Stimulated activated effector memory CD8-positive, alpha-beta T cell treated with anti-CD3 and anti-CD28 coated beads, Interleukin-12 subunit alpha, Interleukin-12 subunit beta, amount 100 ng/mL, for 72 hours (primary cell): ENCODE measurements at regions not wholly inside any gene's neighbourhood (a gene's known extent, or its start where the extent isn't known, plus 50 kb on each side); places are given as distances from the start of the nearest gene placed in this dataset.

ENCODE experiments used
- ATAC-seq: fragments of 150-1000 bp; cut with Tn5 transposase; 2 replicates; pipeline ENCODE4 v1.10.0; 2021
- DNase-seq, 2 donors: peaks; one replicate each; pipeline ENCODE4 v3.0.0; 2021 to 2022; ENCODE audit warnings: low spot score in 2 of 2
- H3K27ac Mint-ChIP-seq: one replicate; pipeline ENCODE4 v1.8.0; 2022; ENCODE audit warnings: mild to moderate bottlenecking, mixed read lengths
- H3K36me3 Mint-ChIP-seq: one replicate; pipeline ENCODE4 v1.8.0; 2022; ENCODE audit warnings: mild to moderate bottlenecking, mixed read lengths
- H3K4me1 Mint-ChIP-seq: one replicate; pipeline ENCODE4 v1.8.0; 2022; ENCODE audit warnings: mixed read lengths
- H3K4me3 Mint-ChIP-seq: one replicate; pipeline ENCODE4 v1.8.0; 2022; ENCODE audit warnings: mild to moderate bottlenecking, mixed read lengths
- H3K9me3 Mint-ChIP-seq: one replicate; pipeline ENCODE4 v1.8.0; 2022; ENCODE audit warnings: mixed read lengths

DNA sequence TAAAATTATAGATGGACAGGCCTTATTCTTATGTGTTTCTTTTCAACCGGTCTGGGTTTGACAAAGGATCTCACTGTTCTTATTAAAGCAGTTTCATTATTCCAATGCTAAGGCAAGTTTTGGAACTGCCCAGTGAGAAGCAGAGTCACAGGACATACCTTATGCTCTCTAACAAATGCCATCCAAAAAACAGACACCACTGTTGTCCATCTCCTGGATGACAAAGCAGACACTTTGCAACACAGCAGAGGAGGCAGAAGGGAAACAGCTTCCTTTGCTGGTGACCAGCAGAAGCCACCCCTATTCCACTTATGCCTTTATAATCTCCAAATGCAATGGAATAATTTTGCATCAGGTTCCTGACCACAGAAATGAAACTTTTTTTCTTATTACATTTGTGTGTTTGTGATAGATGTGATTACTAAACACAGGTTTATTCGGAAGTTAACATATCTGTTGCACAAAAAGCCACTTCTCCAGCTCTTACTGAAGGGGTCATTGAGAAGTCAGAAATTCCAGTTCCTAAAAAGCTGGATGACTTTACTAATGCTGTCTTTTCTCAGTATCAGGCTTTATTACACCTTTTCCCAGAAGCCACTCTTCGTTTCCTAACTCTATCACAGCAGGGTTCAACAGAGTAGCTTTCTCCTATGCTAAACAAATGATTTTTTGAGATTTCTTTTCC is 115.6 kb downstream of the BTG1 start:
- ATAC-seq, result peak; percentile 2
- Mint-ChIP-seq H3K36me3 (no peaks in the 10 kb centered on the region), H3K9me3 (peaks cover 9% of the 10 kb centered on the region), H3K4me3 (peak overlapping the region; percentile 56), H3K4me1 (peaks cover 72% of the 10 kb centered on the region), H3K27ac (peak overlapping the region; percentile 90)
- no peak for DNase-seq

DNA sequence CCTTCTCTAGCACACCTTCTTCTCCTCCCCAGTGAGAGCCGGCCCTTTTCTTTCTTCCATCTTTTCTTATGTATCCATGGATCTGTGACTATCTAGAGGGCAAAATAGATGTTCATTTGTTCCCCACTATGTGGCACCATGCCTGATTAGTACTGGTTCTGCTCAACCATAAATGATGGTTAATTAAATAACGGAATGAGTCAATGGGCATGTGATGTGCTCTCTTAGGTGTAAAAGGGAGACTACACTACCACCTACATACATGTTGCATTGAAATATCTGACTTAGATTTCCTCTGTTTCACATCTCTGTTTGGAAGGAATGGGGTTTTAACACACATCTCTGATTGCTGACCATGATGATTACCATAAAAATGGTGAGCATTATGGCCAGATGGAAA is 116.5 kb downstream of the BTG1 start:
- DNase-seq (no peak), ATAC-seq (peak; percentile 20)
- Mint-ChIP-seq H3K9me3 (peaks cover 9% of the 10 kb centered on the region), H3K27ac (peak overlapping the region; percentile 90), H3K4me1 (peaks cover 64% of the 10 kb centered on the region), H3K36me3 (no peaks in the 10 kb centered on the region), H3K4me3 (no peak overlapping the region)

DNA sequence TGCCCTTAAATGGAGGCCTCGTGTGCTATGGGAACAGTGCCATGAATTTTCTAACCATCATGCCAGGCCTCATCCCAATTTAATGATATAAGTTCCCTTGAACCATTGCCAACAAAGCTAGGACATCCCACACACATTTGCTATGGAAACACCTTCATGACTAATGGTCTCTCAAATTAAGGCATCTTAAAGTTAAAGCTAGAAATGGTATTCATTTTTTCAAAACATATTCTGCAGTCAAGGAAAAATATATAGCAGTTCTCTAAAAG is 117.3 kb downstream of the BTG1 start:
- peaks cover 7% of the 10 kb centered on the region for H3K9me3 Mint-ChIP-seq
- peak overlapping the region; percentile 90 for H3K27ac Mint-ChIP-seq
- DNase-seq (no peak), ATAC-seq (no peak)
- H3K4me1 Mint-ChIP-seq, result peaks cover 59% of the 10 kb centered on the region
- no peak overlapping the region for H3K4me3 Mint-ChIP-seq
- H3K36me3 Mint-ChIP-seq, result no peaks in the 10 kb centered on the region

DNA sequence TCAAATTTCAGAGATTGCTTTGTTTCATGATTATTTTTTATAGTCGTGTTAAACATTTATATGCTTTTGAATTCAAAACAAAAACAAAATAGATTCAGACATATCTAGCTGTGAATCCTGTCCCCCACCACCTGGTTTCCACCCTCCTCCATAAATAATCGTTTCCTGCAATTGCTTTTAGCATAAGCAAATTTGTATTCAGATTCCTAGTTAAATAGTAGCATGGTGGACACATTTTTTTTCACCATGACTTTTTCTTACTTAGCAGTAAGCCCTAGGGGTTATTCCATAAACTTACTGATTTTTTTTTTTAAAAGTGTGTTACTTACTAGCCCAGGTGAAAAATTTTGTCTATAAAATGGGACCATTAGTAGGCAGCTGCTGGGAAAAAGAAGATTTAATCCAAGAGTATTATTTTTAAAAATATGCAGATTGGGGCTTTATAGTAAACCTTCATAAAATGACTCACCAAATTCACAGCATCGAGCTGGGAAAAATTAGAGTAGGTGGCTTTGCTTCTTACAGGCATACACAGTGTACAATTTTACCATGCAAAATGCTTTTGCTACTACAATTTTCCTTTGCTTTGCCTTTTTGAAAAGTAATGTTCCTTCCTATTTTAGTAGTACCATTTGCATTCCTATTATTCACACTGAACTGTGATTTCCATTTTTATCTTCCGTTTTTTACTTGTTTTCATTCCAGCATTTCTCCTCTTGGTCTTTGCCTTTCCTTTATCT is 117.8 kb downstream of the BTG1 start:
- Mint-ChIP-seq H3K27ac (peak overlapping the region; percentile 90), H3K9me3 (peaks cover 5% of the 10 kb centered on the region), H3K36me3 (no peaks in the 10 kb centered on the region), H3K4me1 (peaks cover 55% of the 10 kb centered on the region), H3K4me3 (no peak overlapping the region)
- DNase-seq (no peak), ATAC-seq (no peak)

DNA sequence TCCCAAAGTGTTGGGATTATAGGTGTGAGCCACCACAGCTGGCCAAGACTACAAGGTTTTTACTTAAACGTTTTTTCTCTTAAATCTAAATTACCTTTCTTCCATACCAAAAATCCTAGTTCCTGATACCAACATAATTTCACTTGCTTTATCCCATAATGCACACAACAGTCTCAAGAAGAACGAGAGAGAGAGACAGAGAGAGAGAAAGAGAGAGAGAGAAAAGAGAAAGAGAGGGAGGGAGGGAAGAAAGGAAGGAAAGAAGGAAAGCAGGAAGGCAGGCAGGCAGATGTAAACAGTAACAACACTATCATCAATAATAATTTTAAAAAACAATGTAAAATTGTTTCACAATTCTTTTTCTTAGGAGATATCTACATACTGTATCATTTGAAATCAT is 118.4 kb downstream of the BTG1 start:
- Mint-ChIP-seq H3K4me3 (no peak overlapping the region), H3K4me1 (peaks cover 50% of the 10 kb centered on the region), H3K27ac (peak overlapping the region; percentile 37), H3K9me3 (peaks cover 2% of the 10 kb centered on the region), H3K36me3 (no peaks in the 10 kb centered on the region)
- DNase-seq, result no peak
- no peak for ATAC-seq

DNA sequence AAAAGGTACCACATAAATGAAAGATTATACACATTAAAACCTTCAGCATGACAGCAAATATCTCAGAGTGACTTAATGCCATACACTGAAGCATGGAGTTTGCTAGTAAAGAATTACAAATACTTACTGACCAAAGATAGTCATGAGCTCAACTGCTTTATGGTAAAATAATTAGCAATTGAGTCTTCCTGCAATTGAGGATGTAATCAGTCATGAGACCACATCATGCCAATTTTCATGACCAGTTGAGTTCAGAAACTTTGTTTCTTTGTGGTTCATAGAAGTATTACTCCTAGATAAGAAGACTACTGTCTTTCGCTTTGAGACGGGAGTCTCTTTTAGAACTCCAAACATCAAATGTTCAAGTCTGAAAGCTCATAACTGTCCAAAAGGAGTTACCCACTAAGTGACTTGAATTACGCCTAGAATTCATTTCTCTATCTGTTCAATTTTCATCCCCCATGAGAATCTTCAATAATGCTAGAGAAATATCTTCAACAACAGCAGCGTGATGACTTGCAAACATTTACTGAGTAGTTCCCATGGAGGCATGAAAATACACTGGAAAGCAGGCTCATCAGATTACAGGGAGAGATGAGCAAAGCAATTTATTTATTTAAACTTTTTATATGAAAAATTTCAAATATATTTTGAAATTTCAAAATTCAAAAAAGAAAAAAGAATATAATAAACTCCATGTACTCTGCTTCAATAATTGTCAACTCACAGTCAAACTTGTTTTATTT is 120.0 kb downstream of the BTG1 start:
- Mint-ChIP-seq H3K27ac (no peak overlapping the region), H3K36me3 (no peaks in the 10 kb centered on the region), H3K9me3 (peaks cover 2% of the 10 kb centered on the region), H3K4me1 (peaks cover 34% of the 10 kb centered on the region), H3K4me3 (no peak overlapping the region)
- DNase-seq, result no peak
- no peak for ATAC-seq

DNA sequence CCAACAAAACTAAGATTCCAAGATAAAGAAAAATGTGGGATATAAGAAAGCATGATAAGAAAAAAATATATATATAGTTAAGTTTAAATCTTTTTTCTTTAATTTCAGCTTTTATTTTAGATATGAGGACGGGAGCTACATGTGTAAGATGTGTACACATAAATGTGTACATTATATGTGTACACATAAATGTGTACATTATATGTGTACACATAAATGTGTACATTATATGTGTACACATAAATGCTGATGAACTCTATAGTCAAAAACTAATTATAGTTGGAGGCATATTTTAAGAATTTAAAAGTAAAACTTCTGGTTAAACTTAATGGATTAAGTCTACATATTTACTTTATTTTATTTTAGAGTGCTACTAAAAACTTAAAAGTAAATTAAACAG is 123.6 kb downstream of the BTG1 start:
- Mint-ChIP-seq H3K36me3 (no peaks in the 10 kb centered on the region), H3K27ac (no peak overlapping the region), H3K4me3 (no peak overlapping the region), H3K4me1 (peaks cover 2% of the 10 kb centered on the region), H3K9me3 (no peaks in the 10 kb centered on the region)
- no peak for ATAC-seq
- no peak for DNase-seq

DNA sequence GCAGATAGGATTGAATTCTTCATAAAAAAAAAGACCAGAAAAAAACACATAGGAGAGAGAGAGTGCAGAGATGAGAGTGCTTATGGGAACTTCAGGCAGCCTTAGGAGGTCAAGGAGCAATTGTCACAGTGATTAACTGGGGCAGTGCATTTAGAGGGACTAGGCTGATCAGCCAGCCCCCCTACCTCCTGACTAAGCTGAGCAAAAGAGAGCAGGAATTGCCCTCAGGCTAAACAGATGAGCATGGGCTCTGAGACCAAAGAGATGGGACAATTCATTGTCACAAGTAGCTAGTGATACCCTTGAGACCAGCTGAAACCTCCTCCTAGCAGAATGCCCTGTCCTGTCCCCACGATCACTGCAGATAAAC is 124.0 kb downstream of the BTG1 start:
- DNase-seq (no peak), ATAC-seq (no peak)
- Mint-ChIP-seq H3K36me3 (no peaks in the 10 kb centered on the region), H3K9me3 (no peaks in the 10 kb centered on the region), H3K27ac (no peak overlapping the region), H3K4me1 (no peaks in the 10 kb centered on the region), H3K4me3 (no peak overlapping the region)

DNA sequence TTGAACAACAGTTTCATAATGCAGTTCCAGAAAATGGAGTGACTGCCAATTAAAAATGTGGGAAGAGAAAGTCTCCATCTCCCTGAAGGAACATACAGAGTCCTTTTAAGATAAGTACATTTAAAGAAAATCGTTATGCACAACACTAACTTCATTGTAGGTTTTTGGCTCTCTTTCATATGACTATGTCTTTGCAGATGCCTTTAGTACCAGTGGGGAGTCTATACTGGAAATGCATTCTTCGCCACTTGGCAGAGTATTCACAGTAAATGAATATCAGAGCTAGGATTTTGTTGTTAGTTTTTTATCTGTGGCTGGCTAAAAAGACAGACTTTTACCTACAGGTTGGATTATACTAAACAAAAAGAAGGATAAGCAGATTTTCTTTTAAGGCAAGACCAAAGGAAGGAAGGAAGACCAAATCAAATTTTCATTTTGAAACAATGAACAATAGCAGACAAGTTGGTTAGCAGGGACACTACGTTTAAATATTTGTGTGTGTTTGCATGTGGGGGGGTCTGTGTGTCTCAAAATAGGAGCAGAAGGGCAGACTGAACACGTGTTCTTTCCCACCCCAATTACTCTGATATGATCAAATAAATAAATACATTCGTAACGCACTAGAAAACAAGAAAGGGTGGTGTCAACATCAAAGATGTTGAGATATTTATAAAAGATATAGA is 124.5 kb downstream of the BTG1 start:
- ATAC-seq (no peak), DNase-seq (no peak)
- Mint-ChIP-seq H3K4me1 (no peaks in the 10 kb centered on the region), H3K36me3 (no peaks in the 10 kb centered on the region), H3K27ac (no peak overlapping the region), H3K4me3 (no peak overlapping the region), H3K9me3 (no peaks in the 10 kb centered on the region)

DNA sequence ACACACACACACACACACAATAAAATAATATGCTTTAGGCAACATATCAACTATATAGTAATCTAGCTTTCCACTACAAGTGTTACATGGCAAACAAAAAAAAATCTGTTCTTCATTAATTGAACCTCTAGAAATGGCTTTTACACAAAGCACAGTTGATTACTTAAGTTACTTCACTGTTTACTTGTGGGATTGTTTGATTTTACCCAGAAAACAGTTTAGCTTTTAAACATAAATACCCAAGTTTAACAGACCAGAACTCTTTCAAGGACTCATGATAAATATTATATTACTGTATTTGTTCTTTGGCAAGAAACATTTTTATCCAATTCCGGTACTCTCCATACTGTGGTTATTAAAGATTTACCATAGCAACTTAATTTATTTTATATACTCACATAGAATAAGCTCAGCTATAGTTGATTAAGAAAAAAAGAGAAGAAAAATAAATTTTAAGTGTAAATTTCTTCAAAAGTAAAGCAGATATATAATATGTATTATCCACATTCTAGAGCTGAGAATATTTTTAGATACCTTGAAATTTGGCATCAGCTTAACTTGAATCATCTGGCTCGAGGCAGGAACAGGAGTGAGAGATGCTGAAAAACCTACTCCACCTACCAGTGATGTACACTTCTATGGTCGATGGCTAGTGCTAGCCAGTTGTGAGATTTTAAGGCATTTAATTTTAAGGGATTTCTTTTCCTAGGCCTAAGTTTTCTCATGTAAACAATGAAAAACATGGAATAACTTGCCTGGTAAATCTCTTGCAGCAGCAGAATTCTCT is 126.0 kb downstream of the BTG1 start:
- Mint-ChIP-seq H3K4me3 (no peak overlapping the region), H3K9me3 (no peaks in the 10 kb centered on the region), H3K27ac (no peak overlapping the region), H3K4me1 (no peaks in the 10 kb centered on the region), H3K36me3 (no peaks in the 10 kb centered on the region)
- DNase-seq, result no peak
- ATAC-seq, result no peak

DNA sequence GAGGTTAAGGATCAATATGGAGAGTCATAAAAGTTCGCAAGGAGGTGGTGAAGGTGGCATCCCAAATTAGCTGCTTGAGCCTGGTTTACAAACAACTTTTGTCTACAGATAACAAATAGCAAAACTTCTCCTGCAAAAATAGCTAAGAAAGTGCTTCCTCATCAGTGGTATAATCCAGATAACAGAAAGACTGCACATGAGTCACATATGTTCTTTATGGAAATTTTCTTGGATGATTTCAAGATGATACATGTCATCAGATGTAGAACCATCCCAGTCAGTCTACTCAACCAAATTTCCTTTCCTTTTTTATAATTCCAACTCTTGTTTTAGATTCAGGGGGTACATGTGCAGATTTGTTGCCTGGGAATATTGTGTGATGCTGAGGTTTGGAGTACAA is 133.0 kb downstream of the BTG1 start:
- Mint-ChIP-seq H3K36me3 (no peaks in the 10 kb centered on the region), H3K4me1 (peaks cover 12% of the 10 kb centered on the region), H3K9me3 (no peaks in the 10 kb centered on the region), H3K4me3 (no peak overlapping the region), H3K27ac (no peak overlapping the region)
- DNase-seq, result no peak
- no peak for ATAC-seq

DNA sequence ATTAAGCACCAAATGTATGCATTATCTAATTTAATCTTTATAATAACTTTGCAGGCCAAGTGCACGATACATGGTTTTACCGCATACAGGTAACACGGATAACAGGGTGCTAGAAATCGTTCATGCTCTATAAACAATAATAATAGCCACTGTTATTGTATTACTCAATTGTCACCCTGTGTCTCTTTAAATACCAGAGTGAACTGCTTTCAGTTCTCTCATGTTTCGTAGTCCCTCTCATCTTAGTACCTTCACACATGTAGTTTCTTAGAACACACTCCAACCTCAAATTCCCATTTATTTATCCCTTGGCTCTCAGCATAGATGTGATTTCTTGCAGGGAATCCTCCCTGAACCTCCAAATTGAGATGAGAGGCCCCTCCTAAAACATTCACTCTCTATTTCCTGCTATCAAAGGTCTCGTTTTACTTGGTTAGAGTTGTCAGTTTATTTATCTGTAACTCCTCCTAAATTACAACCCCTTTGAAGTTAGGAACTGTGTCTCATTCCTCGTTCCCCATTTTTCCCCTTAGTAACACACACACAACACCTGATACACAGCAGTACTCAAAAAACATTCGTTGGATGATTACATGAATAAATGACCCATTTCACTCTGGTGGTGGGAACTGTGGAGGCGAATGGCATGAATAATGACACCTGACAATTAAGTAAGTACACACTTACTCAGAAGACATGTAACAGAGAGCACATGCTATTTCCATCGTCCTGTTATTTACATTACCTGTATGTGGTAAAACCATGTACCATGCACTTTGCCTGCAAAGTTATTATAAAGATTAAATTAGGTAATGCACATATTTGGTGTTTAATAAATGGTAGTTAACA is 134.6 kb downstream of the BTG1 start:
- Mint-ChIP-seq H3K27ac (peak overlapping the region; percentile 4), H3K4me1 (peaks cover 12% of the 10 kb centered on the region), H3K9me3 (peaks cover 2% of the 10 kb centered on the region), H3K36me3 (no peaks in the 10 kb centered on the region), H3K4me3 (no peak overlapping the region)
- ATAC-seq, result no peak
- DNase-seq, result no peak

DNA sequence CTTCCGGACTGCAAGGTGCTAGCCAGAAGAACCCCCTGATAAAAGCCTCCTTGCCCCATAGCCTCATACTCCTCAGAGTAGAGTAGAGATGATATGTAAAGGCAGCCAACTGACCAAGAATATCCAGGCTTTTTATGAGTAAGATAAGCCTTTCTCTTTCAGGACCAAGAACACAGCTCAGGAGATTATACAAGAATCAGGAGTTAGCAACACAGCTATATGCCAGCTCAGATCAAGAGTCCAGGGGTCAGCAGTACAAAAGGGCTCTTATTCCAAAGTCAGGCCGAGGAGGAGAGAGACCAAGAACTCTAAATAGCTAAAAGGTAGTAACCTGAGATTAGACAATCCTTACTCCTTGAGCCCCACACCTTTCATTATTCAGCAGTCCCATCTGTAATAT is 135.3 kb downstream of the BTG1 start:
- H3K4me3 Mint-ChIP-seq, result no peak overlapping the region
- peaks cover 12% of the 10 kb centered on the region for H3K4me1 Mint-ChIP-seq
- no peaks in the 10 kb centered on the region for H3K36me3 Mint-ChIP-seq
- H3K9me3 Mint-ChIP-seq, result peaks cover 2% of the 10 kb centered on the region
- no peak overlapping the region for H3K27ac Mint-ChIP-seq
- ATAC-seq (no peak), DNase-seq (no peak)

DNA sequence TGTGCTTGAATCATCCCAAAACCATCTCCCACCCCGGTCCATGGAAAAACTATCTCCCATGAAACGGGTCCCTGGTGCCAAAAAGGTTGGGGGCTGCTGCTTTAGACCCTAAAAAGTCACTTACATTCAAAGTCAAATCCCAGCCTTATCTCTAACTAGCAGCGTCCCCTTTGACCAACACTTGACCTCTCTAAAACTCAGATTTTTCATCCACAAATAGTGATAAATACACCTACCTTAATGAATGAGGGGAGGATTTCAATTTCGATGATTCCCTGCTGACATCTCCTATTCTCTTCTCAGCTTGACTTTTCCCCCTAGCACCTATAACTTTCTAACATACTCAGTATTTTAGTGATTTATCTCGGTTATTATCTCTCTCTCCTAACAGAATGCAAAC is 137.3 kb downstream of the BTG1 start:
- no peak overlapping the region for H3K4me3 Mint-ChIP-seq
- no peaks in the 10 kb centered on the region for H3K36me3 Mint-ChIP-seq
- peaks cover 2% of the 10 kb centered on the region for H3K9me3 Mint-ChIP-seq
- DNase-seq (no peak), ATAC-seq (no peak)
- no peak overlapping the region for H3K27ac Mint-ChIP-seq
- H3K4me1 Mint-ChIP-seq, result peaks cover 19% of the 10 kb centered on the region
